ENCODE measurements at regions not wholly inside any gene's neighbourhood (a gene's known extent, or its start where the extent isn't known, plus 50 kb on each side); places are given as distances from the start of the nearest gene placed in this dataset.

DNA sequence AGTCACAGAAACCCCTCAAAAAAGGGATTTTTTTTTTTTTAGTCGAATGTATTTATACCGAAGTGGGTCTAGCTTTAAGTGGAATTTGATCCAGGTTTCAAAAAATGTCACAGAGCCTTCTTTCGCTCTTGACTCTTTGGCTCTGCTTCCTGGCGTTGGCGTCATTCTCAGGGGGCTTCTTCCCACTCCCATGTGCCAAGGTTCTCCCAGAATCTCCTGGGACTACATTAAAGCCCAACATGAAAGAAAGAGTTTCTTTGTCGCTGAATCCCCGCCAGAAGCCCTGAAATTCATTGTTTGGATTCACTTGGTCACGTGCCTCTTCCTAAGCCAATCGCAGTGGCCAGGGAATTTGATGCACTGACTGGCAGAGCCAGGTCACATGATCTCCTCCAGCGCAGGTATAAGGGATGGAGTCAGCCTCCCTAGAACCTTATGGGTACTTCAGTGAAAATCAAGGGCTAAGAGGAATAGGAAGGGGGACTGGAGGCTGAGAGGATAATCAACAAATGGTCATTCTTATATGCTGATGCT, 101.2 kb downstream of the RPS24 start:
- TF ChIP-seq, protein P1, sequence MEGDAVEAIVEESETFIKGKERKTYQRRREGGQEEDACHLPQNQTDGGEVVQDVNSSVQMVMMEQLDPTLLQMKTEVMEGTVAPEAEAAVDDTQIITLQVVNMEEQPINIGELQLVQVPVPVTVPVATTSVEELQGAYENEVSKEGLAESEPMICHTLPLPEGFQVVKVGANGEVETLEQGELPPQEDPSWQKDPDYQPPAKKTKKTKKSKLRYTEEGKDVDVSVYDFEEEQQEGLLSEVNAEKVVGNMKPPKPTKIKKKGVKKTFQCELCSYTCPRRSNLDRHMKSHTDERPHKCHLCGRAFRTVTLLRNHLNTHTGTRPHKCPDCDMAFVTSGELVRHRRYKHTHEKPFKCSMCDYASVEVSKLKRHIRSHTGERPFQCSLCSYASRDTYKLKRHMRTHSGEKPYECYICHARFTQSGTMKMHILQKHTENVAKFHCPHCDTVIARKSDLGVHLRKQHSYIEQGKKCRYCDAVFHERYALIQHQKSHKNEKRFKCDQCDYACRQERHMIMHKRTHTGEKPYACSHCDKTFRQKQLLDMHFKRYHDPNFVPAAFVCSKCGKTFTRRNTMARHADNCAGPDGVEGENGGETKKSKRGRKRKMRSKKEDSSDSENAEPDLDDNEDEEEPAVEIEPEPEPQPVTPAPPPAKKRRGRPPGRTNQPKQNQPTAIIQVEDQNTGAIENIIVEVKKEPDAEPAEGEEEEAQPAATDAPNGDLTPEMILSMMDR (conservative IDR thresholded peaks at IDR 0.05; ENCODE audit: low read depth, low read length), result no peak
- TF ChIP-seq EZH2 (IDR thresholded peaks at IDR 0.05; ENCODE audit: borderline replicate concordance, low read depth, low read length, poor library complexity, severe bottlenecking), result no peak
